ENCODE measurements at regions not wholly inside any gene's neighbourhood (a gene's known extent, or its start where the extent isn't known, plus 50 kb on each side); places are given as distances from the start of the nearest gene placed in this dataset.
"Not testable (repeated sequence)": the region's sequence is repeated elsewhere in the genome, so short reads cannot be mapped to it uniquely, and the experiment has no call there.

GRCh38 chr11:122418032-122418431 is 237.5 kb upstream of the UBASH3B start:
- no peak for TF ChIP-seq CTCF (conservative IDR thresholded peaks at IDR 0.05; ENCODE audit: low read depth, low read length)
- no peak for DNase-seq (ENCODE audit: low read depth)
- no peak overlapping the region for H3K4me3 ChIP-seq (ENCODE audit: low read length)

GRCh38 chr11:122414406-122415018 is 241.0 kb upstream of the UBASH3B start:
- no peak for TF ChIP-seq CTCF (conservative IDR thresholded peaks at IDR 0.05; ENCODE audit: low read depth, low read length)
- DNase-seq (ENCODE audit: low read depth), result no peak
- no peak overlapping the region for H3K4me3 ChIP-seq (ENCODE audit: low read length)

GRCh38 chr11:122413677-122414076 is 241.8 kb upstream of the UBASH3B start:
- DNase-seq (ENCODE audit: low read depth), result no peak
- no peak for TF ChIP-seq CTCF (conservative IDR thresholded peaks at IDR 0.05; ENCODE audit: low read depth, low read length)
- H3K4me3 ChIP-seq (ENCODE audit: low read length), result no peak overlapping the region

- DNase-seq (ENCODE audit: low read depth), result no peak
- TF ChIP-seq CTCF (conservative IDR thresholded peaks at IDR 0.05; ENCODE audit: low read depth, low read length), result no peak
- no peak overlapping the region for H3K4me3 ChIP-seq (ENCODE audit: low read length)
These were observed 242.9 kb upstream of the UBASH3B start for GRCh38 chr11:122412581-122412980.

GRCh38 chr11:122406466-122406865 is 249.1 kb upstream of the UBASH3B start:
- no peak overlapping the region for H3K4me3 ChIP-seq (ENCODE audit: low read length)
- DNase-seq (ENCODE audit: low read depth), result no peak
- no peak for TF ChIP-seq CTCF (conservative IDR thresholded peaks at IDR 0.05; ENCODE audit: low read depth, low read length)

GRCh38 chr11:122405547-122406341 is 249.8 kb upstream of the UBASH3B start:
- DNase-seq (ENCODE audit: low read depth), result no peak
- no peak for TF ChIP-seq CTCF (conservative IDR thresholded peaks at IDR 0.05; ENCODE audit: low read depth, low read length)
- no peak overlapping the region for H3K4me3 ChIP-seq (ENCODE audit: low read length)

- DNase-seq (ENCODE audit: low read depth), result no peak
- TF ChIP-seq CTCF (conservative IDR thresholded peaks at IDR 0.05; ENCODE audit: low read depth, low read length), result no peak
- H3K4me3 ChIP-seq (ENCODE audit: low read length), result no peak overlapping the region
These were observed 251.0 kb upstream of the UBASH3B start for GRCh38 chr11:122404571-122404970.

GRCh38 chr11:122401581-122401980 is 253.9 kb upstream of the UBASH3B start:
- H3K4me3 ChIP-seq (ENCODE audit: low read length); DNase-seq (ENCODE audit: low read depth): not testable (repeated sequence)

Measured in retinal pigment epithelial cell (primary cell).